Kidney epithelial cell (primary cell): ENCODE measurements at regions not wholly inside any gene's neighbourhood (a gene's known extent, or its start where the extent isn't known, plus 50 kb on each side); places are given as distances from the start of the nearest gene placed in this dataset.
"Not testable (repeated sequence)": the region's sequence is repeated elsewhere in the genome, so short reads cannot be mapped to it uniquely, and the experiment has no call there.

Experiments
- DNase-seq: peaks from one replicate; pipeline ENCODE4 v3.0.0-alpha.2; 2010; ENCODE audit warnings: low read depth
- H3K27me3 ChIP-seq: 2 replicates; pipeline ENCODE4 v1.6.0; 2011; ENCODE audit warnings: low read length; ENCODE audit not compliant: control insufficient read depth, insufficient read depth
- H3K36me3 ChIP-seq: 2 replicates; pipeline ENCODE4 v1.5.1; 2011; ENCODE audit warnings: low read length; ENCODE audit not compliant: control insufficient read depth, insufficient read depth
- H3K4me3 ChIP-seq: 2 replicates; pipeline ENCODE4 v1.5.1; 2011; ENCODE audit warnings: low read depth, mild to moderate bottlenecking, control low read depth, low read length
- CTCF ChIP-seq: IDR thresholded peaks from 2 replicates; pipeline ENCODE4 v1.5.1; 2011; ENCODE audit warnings: mild to moderate bottlenecking, moderate library complexity, low read length, control low read depth, inconsistent platforms; ENCODE audit not compliant: insufficient read depth, poor library complexity, severe bottlenecking

GRCh38 chr12:70074510-70074909 lies 168.7 kb upstream of the CNOT2 start:
- Histone ChIP-seq H3K36me3 (no peaks in the 10 kb centered on the region), H3K4me3 (no peak overlapping the region), H3K27me3 (no peaks in the 10 kb centered on the region)
- no peak for DNase-seq
- TF ChIP-seq CTCF, result no peak

DNA sequence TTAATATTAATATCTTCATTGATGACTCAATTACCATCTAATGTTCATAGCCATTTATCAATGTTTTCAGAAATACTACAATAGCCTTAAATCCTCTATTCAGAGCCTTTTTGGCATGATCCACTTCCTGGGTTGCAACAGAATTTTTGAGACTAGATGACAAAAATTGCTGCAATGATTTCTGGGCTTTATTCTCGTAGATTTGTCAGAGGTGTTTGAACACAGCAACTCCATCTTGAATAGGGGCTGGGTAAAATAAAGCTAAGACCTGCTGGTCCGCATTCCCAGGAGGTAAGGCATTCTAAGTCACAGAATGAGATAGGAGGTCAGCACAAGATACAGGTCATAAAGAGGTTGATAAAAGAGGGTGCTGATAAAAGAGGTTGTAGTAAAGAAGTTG lies 165.8 kb upstream of the CNOT2 start:
- Histone ChIP-seq H3K36me3 (no peaks in the 10 kb centered on the region), H3K27me3 (no peaks in the 10 kb centered on the region), H3K4me3 (no peak overlapping the region)
- DNase-seq, result no peak
- no peak for TF ChIP-seq CTCF

DNA sequence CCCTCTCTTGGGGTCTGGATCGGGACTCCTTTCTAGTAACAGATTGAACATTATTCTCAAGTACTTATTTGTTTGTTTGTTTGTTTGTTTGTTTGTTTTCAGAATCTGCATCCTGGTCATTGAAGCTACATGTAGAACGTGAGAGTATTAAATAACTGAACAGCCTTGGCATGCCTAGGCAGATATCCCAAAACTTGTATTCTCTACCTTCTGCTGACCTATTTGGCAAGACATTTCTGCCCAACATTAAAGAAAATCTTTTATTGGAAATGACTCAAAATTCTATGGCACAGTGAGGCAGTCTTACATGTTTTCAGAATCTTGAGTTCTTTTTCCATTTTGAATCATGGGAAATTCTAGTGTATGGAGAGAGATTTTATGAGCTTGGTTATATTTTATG lies 165.1 kb upstream of the CNOT2 start:
- Histone ChIP-seq H3K36me3 (no peaks in the 10 kb centered on the region), H3K27me3 (no peaks in the 10 kb centered on the region), H3K4me3 (no peak overlapping the region)
- no peak for TF ChIP-seq CTCF
- no peak for DNase-seq

- TF ChIP-seq CTCF, result no peak
- no peak for DNase-seq
- Histone ChIP-seq H3K36me3 (no peaks in the 10 kb centered on the region), H3K27me3 (no peaks in the 10 kb centered on the region), H3K4me3 (no peak overlapping the region)
These were observed 162.7 kb upstream of the CNOT2 start for GRCh38 chr12:70080566-70080965.

DNA sequence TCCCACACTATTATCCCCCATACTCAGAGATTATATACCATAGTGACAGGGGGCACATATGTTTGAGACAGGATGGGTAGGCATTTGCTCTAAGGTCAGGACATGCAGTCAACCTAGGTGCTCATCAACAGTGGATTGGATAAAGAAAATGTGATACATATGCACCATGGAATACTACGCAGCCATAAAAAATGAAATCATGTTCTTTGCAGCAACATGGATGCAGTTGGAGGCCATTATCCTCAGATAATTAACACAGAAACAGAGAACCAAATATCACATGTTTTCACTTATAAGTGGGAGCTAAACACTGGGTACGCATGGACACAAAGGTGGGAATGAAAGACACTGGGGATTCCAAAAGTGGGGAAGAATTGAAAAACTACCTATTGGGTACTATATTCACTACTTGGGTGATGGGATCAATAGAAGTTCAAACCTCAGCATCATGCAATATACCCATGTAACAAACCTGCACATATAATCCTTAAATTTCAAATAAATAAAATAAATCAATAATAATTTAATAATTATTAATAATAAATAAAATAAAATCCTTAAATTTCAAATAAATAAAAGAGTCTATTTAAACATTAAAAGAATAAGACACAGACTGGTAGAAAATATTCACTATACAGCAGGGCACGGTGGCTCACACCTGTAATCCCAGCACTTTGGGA lies 160.1 kb upstream of the CNOT2 start:
- Histone ChIP-seq H3K36me3 (no peaks in the 10 kb centered on the region), H3K4me3 (no peak overlapping the region), H3K27me3 (no peaks in the 10 kb centered on the region)
- no peak for DNase-seq
- no peak for TF ChIP-seq CTCF

DNA sequence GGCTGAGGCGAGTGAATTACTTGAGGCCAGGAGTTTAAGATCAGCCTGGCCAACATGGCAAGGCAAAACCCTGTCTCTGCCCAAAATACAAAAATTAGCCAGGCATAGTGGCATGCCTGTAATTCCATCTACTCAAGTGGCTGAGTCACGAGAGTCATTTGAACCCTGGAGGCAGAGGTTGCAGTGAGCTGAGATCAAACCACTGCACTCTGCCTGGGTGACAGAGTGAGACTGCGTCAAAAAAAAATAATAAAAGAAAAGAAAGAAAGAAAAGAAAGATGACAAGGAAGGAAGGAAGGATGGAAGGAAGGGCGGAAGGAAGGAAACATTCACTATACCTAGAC lies 159.6 kb upstream of the CNOT2 start:
- no peaks in the 10 kb centered on the region for H3K27me3 ChIP-seq
- no peak overlapping the region for H3K4me3 ChIP-seq
- no peak for TF ChIP-seq CTCF
- no peaks in the 10 kb centered on the region for H3K36me3 ChIP-seq
- DNase-seq, result no peak

DNA sequence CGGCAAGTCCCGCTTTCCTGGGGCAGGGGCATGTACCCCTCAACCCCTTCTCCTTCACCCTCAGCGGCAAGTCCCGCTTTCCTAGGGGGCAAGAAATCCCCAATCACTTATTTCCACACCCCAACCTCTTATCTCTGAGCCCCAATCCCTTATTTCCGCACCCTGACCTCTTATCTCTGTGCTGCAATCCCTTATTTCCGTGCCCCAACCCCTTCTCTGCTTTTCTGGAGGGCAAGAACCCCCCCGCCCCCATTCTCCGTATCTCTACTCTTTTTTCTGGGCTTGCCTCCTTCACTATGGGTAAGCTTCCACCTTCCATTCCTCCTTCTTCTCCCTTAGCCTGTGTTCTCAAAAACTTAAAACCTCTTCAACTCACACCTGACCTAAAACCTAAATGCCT lies 156.9 kb upstream of the CNOT2 start:
- H3K27me3 ChIP-seq, H3K36me3 ChIP-seq, H3K4me3 ChIP-seq, DNase-seq: not testable (repeated sequence)
